ENCODE measurements at regions not wholly inside any gene's neighbourhood (a gene's known extent, or its start where the extent isn't known, plus 50 kb on each side); places are given as distances from the start of the nearest gene placed in this dataset.

GRCh38 chr2:228700638-228701037 is 519.2 kb upstream of the SPHKAP start:
- Histone ChIP-seq H3K27ac (ENCODE audit: low read length) (no peak overlapping the region), H3K27me3 (ENCODE audit: control insufficient read depth, insufficient read depth, low read length) (no peaks in the 10 kb centered on the region), H3K4me1 (ENCODE audit: control insufficient read depth, insufficient read depth, low read length) (no peaks in the 10 kb centered on the region), H3K36me3 (ENCODE audit: control insufficient read depth, insufficient read depth, low read length) (no peaks in the 10 kb centered on the region), H3K9me3 (ENCODE audit: control insufficient read depth, insufficient read depth, low read depth, low read length) (no peaks in the 10 kb centered on the region), H3K4me3 (ENCODE audit: low read depth in 2 of 2, low read length in 2 of 2) (no peak overlapping the region)
- CTCF ChIA-PET, result no interaction called here
- BruUV-seq (replicated peaks), result no TSS peak
- ATAC-seq (no peak), DNase-seq (ENCODE audit: low read depth, low spot score) (no peak)
- POLR2A ChIA-PET, result no interaction called here
- TF ChIP-seq TCF7L2 (IDR thresholded peaks at IDR 0.05; ENCODE audit: low read depth, low read length), result no peak
- TF ChIP-seq REST (IDR thresholded peaks at IDR 0.05; ENCODE audit: insufficient read depth in 1 of 2, low read depth in 2 of 2, low read length in 1 of 2), result no peak
- TF ChIP-seq CTCF (IDR thresholded peaks at IDR 0.05), result no peak
- no peak for TF ChIP-seq SIN3A (IDR thresholded peaks at IDR 0.05; ENCODE audit: borderline replicate concordance, insufficient read depth, low read depth, low read length)
- TF ChIP-seq POLR2AphosphoS5 (IDR thresholded peaks at IDR 0.05; ENCODE audit: low read depth, low read length), result no peak
- in situ Hi-C loops (cut with HindIII; ENCODE audit: low pct_unique_long_range_greater_than_20kb, low sequenced_read_pairs) (no loop called here), intact Hi-C loops (cut with micrococcal nuclease; ENCODE audit: unreplicated experiment) (no loop called here)

GRCh38 chr2:228699888-228700287 is 518.4 kb upstream of the SPHKAP start:
- BruUV-seq (replicated peaks), result no TSS peak
- in situ Hi-C loops (cut with HindIII; ENCODE audit: low pct_unique_long_range_greater_than_20kb, low sequenced_read_pairs) (no loop called here), intact Hi-C loops (cut with micrococcal nuclease; ENCODE audit: unreplicated experiment) (no loop called here)
- CTCF ChIA-PET, result no interaction called here
- H3K27me3 ChIP-seq (ENCODE audit: control insufficient read depth, insufficient read depth, low read length), result no peaks in the 10 kb centered on the region
- no peak for DNase-seq (ENCODE audit: low read depth, low spot score)
- no peaks in the 10 kb centered on the region for H3K9me3 ChIP-seq (ENCODE audit: control insufficient read depth, insufficient read depth, low read depth, low read length)
- H3K4me3 ChIP-seq (ENCODE audit: low read depth in 2 of 2, low read length in 2 of 2), result no peak overlapping the region
- H3K4me1 ChIP-seq (ENCODE audit: control insufficient read depth, insufficient read depth, low read length), result no peaks in the 10 kb centered on the region
- H3K27ac ChIP-seq (ENCODE audit: low read length), result no peak overlapping the region
- no peaks in the 10 kb centered on the region for H3K36me3 ChIP-seq (ENCODE audit: control insufficient read depth, insufficient read depth, low read length)
- no peak for TF ChIP-seq REST (IDR thresholded peaks at IDR 0.05; ENCODE audit: insufficient read depth in 1 of 2, low read depth in 2 of 2, low read length in 1 of 2)
- TF ChIP-seq SIN3A (IDR thresholded peaks at IDR 0.05; ENCODE audit: borderline replicate concordance, insufficient read depth, low read depth, low read length), result no peak
- no peak for TF ChIP-seq TCF7L2 (IDR thresholded peaks at IDR 0.05; ENCODE audit: low read depth, low read length)
- TF ChIP-seq POLR2AphosphoS5 (IDR thresholded peaks at IDR 0.05; ENCODE audit: low read depth, low read length), result no peak
- TF ChIP-seq CTCF (IDR thresholded peaks at IDR 0.05), result no peak
- POLR2A ChIA-PET, result no interaction called here
- no peak for ATAC-seq

All from Panc1 (cell line).